IMR-90 (cell line): ENCODE measurements at regions not wholly inside any gene's neighbourhood (a gene's known extent, or its start where the extent isn't known, plus 50 kb on each side); places are given as distances from the start of the nearest gene placed in this dataset.

ENCODE experiments used
- ATAC-seq: fragments of 200-7000 bp; cut with Tn5 transposase; 2 replicates; pipeline ENCODE4 v1.9.1; 2020; ENCODE audit warnings: low read depth, mild to moderate bottlenecking, moderate library complexity
- BruUV-seq: library from RNA; stranded (reverse); fragments of 400-500 nt; replicated peaks from 2 replicates; lab custom pipeline; 2021; lab: Mats Ljungman, UMichigan
- CTCF ChIA-PET: fragments of 300-600 bp; formaldehyde crosslinking; extraction: SDS; loops from one replicate; lab custom pipeline; 2021; ENCODE audit warnings: antibody characterized with exemption; lab: Yijun Ruan, JAX
- POLR2A ChIA-PET: fragments of 300-600 bp; sonication (Branson Sonifier 250); formaldehyde crosslinking; loops from one replicate; lab custom pipeline; 2022; ENCODE audit warnings: antibody characterized with exemption; ENCODE audit not compliant: unreplicated experiment; lab: Charles Lee
- DNase-seq: peaks from one replicate; pipeline ENCODE4 v3.0.0; 2013
- H2AFZ ChIP-seq: replicated peaks from 2 replicates; pipeline ENCODE3; 2013; ENCODE audit warnings: low read length, mild to moderate bottlenecking; ENCODE audit not compliant: poor library complexity
- H2AK5ac ChIP-seq: 2 replicates; pipeline ENCODE4 v1.6.1; 2013; ENCODE audit warnings: low read depth, low read length, inconsistent platforms
- H2AK9ac ChIP-seq: replicated peaks from 2 replicates; pipeline ENCODE3; 2013; ENCODE audit warnings: mild to moderate bottlenecking, low read depth, low read length, moderate library complexity; ENCODE audit not compliant: poor library complexity
- H2BK120ac ChIP-seq: 2 replicates; pipeline ENCODE4 v1.6.1; 2013; ENCODE audit warnings: low read depth, low read length, inconsistent platforms
- H2BK15ac ChIP-seq: 3 replicates; pipeline ENCODE4 v1.6.1; 2013; ENCODE audit warnings: low read depth, low read length, inconsistent platforms
- H2BK20ac ChIP-seq: 2 replicates; pipeline ENCODE4 v1.6.1; 2013; ENCODE audit warnings: low read depth, mild to moderate bottlenecking, inconsistent platforms, low read length, moderate library complexity
- H2BK5ac ChIP-seq: 2 replicates; pipeline ENCODE4 v1.6.1; 2013; ENCODE audit warnings: mild to moderate bottlenecking, low read depth, low read length, inconsistent platforms; ENCODE audit not compliant: poor library complexity, severe bottlenecking
- H3K14ac ChIP-seq: replicated peaks from 2 replicates; pipeline ENCODE4 v1.6.1; 2013; ENCODE audit warnings: low read depth, low read length, inconsistent platforms
- H3K18ac ChIP-seq: 2 replicates; pipeline ENCODE4 v1.6.1; 2013; ENCODE audit warnings: low read depth, low read length, control low read depth
- H3K23ac ChIP-seq: 2 replicates; pipeline ENCODE4 v1.6.1; 2013; ENCODE audit warnings: low read depth, low read length, inconsistent platforms
- H3K27ac ChIP-seq: 2 replicates; pipeline ENCODE4 v1.5.1; 2013; ENCODE audit warnings: mild to moderate bottlenecking, control low read depth, low read length; ENCODE audit not compliant: insufficient read depth
- H3K27me3 ChIP-seq: 2 replicates; pipeline ENCODE4 v1.6.1; 2013; ENCODE audit warnings: low read length; ENCODE audit not compliant: control insufficient read depth, insufficient read depth
- H3K36me3 ChIP-seq: 2 replicates; pipeline ENCODE4 v1.6.1; 2013; ENCODE audit warnings: low read length, mixed read lengths; ENCODE audit not compliant: control insufficient read depth, insufficient read depth
- H3K4ac ChIP-seq: 2 replicates; pipeline ENCODE4 v1.6.1; 2013; ENCODE audit warnings: low read depth, low read length, inconsistent platforms
- H3K4me1 ChIP-seq: 2 replicates; pipeline ENCODE4 v1.6.1; 2013; ENCODE audit warnings: low read length, mixed read lengths; ENCODE audit not compliant: control insufficient read depth, insufficient read depth
- H3K4me2 ChIP-seq: 2 replicates; pipeline ENCODE4 v1.6.1; 2013; ENCODE audit warnings: low read depth, mild to moderate bottlenecking, control low read depth, low read length, moderate library complexity
- H3K4me3 ChIP-seq: 2 replicates; pipeline ENCODE4 v1.5.1; 2013; ENCODE audit warnings: low read depth, mild to moderate bottlenecking, control low read depth, low read length, moderate library complexity; ENCODE audit not compliant: insufficient read depth
- H3K56ac ChIP-seq: 2 replicates; pipeline ENCODE4 v1.6.1; 2013; ENCODE audit warnings: low read length, inconsistent platforms; ENCODE audit not compliant: insufficient read depth; ENCODE audit errors: extremely low read depth
- H3K79me1 ChIP-seq, 2 experiments: 2 replicates each; pipeline ENCODE4 v1.6.1; 2013; ENCODE audit warnings: low read length in 2 of 2, inconsistent platforms in 1 of 2, low read depth in 1 of 2
- H3K9ac ChIP-seq: 2 replicates; pipeline ENCODE4 v1.6.1; 2013; ENCODE audit warnings: low read depth, low read length, control low read depth
- H3K9me1 ChIP-seq: 2 replicates; pipeline ENCODE4 v1.6.1; 2013; ENCODE audit warnings: low read length, inconsistent platforms; ENCODE audit not compliant: insufficient read depth
- H3K9me3 ChIP-seq: 2 replicates; pipeline ENCODE4 v1.6.1; 2013; ENCODE audit warnings: low read length; ENCODE audit not compliant: control insufficient read depth, insufficient read depth
- H4K20me1 ChIP-seq: 2 replicates; pipeline ENCODE4 v1.6.1; 2013; ENCODE audit warnings: low read length, inconsistent platforms; ENCODE audit not compliant: insufficient read depth
- H4K5ac ChIP-seq: 2 replicates; pipeline ENCODE4 v1.6.1; 2013; ENCODE audit warnings: mild to moderate bottlenecking, low read depth, low read length, control low read depth
- H4K8ac ChIP-seq, 2 experiments: 2 replicates each; pipeline ENCODE4 v1.6.1; 2013; ENCODE audit warnings: low read depth in 2 of 2, low read length in 2 of 2, control low read depth in 1 of 2, inconsistent platforms in 1 of 2
- H4K91ac ChIP-seq: 2 replicates; pipeline ENCODE4 v1.6.1; 2013; ENCODE audit warnings: low read depth, low read length, inconsistent platforms; ENCODE audit not compliant: insufficient read depth
- BHLHE40 ChIP-seq: fragments of 150-350 bp; IDR thresholded peaks from 2 replicates; pipeline ENCODE4 v1.6.1; 2016; ENCODE audit warnings: mild to moderate bottlenecking, low read depth, low read length
- CHD1 ChIP-seq: IDR thresholded peaks from 2 replicates; pipeline ENCODE4 v1.6.1; 2012; ENCODE audit warnings: low read depth, low read length, improper control_type of control experiment
- FOS ChIP-seq: fragments of 150-350 bp; IDR thresholded peaks from 2 replicates; pipeline ENCODE4 v1.6.1; 2016; ENCODE audit warnings: low read depth, low read length
- POLR2A ChIP-seq: IDR thresholded peaks from 2 replicates; pipeline ENCODE4 v1.6.1; 2012; ENCODE audit warnings: mild to moderate bottlenecking, low read depth, low read length
- RAD21 ChIP-seq: IDR thresholded peaks from 2 replicates; pipeline ENCODE4 v1.6.1; 2012; ENCODE audit warnings: low read length, improper control_type of control experiment
- RCOR1 ChIP-seq: IDR thresholded peaks from 2 replicates; pipeline ENCODE4 v1.6.1; 2012; ENCODE audit warnings: mild to moderate bottlenecking, low read length, improper control_type of control experiment; ENCODE audit not compliant: insufficient replicate concordance
- RFX5 ChIP-seq: IDR thresholded peaks from 2 replicates; pipeline ENCODE4 v1.8.0; 2012; ENCODE audit warnings: low read depth, mild to moderate bottlenecking, low read length, moderate library complexity
- WGBS, 2 experiments: methylation state at CpG; one replicate each; pipeline versions ENCODE4 v1.1.5 to v1.1.7; 2013; ENCODE audit warnings: missing lambda C conversion rate in 2 of 2; ENCODE audit not compliant: insufficient read length in 1 of 2; ENCODE audit errors: extremely low coverage in 2 of 2; 5-methylcytosine and 5-hydroxymethylcytosine counted together
- dilution Hi-C: fragments of 300-500 bp; cut with HindIII; formaldehyde crosslinking; loops from one replicate; pipeline ENCODE4 v1.14.3; 2018; ENCODE audit warnings: low sequenced_read_pairs; ENCODE audit not compliant: unreplicated experiment
- in situ Hi-C: fragments of 300-500 bp; cut with MboI; formaldehyde crosslinking; loops from 3 replicates; pipeline ENCODE4 v1.14.3; 2019; ENCODE audit warnings: low sequenced_read_pairs, inconsistent platforms, mixed read lengths
- intact Hi-C: fragments of 100-400 bp; cut with micrococcal nuclease; formaldehyde crosslinking; loops from 2 replicates; pipeline ENCODE4 v1.10.0; 2022
- TF ChIP-seq, protein P1 (sequence below): fragments of 150-350 bp; IDR thresholded peaks from 2 replicates; pipeline ENCODE4 v1.6.1; 2016; ENCODE audit warnings: low read depth, mild to moderate bottlenecking, low read length, moderate library complexity, borderline replicate concordance
- TF ChIP-seq, protein P2 (sequence below): fragments of 150-350 bp; IDR thresholded peaks from 2 replicates; pipeline ENCODE4 v1.6.1; 2017; ENCODE audit warnings: mild to moderate bottlenecking, antibody characterized with exemption, low read length, low read depth
- TF ChIP-seq, protein P3 (sequence below): conservative IDR thresholded peaks from 2 replicates; pipeline ENCODE4 v1.5.1; 2012; ENCODE audit warnings: mild to moderate bottlenecking, low read depth, low read length, improper control_type of control experiment

DNA sequence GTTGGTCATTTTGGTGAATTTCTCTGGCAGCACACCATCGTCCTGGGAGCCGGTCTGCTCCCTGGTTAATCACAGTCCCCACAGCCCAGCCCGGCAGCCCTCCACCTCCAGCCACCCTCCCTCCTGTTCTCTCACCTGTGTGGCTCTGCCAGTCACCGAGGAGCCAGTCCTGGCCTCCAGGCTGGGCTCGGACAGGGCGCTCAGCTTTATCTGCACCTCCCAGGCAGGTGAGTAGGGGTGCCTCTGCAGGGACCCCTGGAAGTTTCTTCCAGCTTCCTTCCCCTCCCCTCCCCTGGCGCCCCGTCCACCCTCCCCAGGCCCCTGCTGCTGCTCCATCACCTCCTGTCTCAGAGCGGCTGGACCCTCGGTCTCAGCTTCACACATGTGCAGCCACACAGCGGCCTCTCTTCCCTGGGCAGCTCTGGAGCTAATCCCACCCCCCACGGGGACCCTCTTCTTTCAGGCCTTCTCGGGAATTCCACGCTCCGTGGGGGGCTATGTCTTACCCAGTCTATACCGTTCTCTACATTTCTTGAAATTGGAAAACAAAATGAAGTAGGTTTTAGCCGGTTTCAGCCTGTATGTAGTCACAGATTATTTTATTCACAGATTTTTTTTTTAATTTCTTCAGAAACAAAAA, 213.9 kb upstream of the PPP2R2D start:
- H3K9ac ChIP-seq, result no peak overlapping the region
- no peaks in the 10 kb centered on the region for H3K79me1 ChIP-seq
- POLR2A ChIA-PET, result no interaction called here
- no peak overlapping the region for H3K18ac ChIP-seq
- H2AFZ ChIP-seq, result no peak overlapping the region
- no peak overlapping the region for H3K56ac ChIP-seq
- H2BK120ac ChIP-seq, result no peak overlapping the region
- no peak overlapping the region for H3K27ac ChIP-seq
- no peak for ATAC-seq
- no peak overlapping the region for H2BK20ac ChIP-seq
- no peaks in the 10 kb centered on the region for H3K36me3 ChIP-seq
- H3K9me3 ChIP-seq, result peaks cover 52% of the 10 kb centered on the region
- H3K9me1 ChIP-seq, result no peaks in the 10 kb centered on the region
- H3K4me3 ChIP-seq, result no peak overlapping the region
- no peak overlapping the region for H2AK5ac ChIP-seq
- no peak overlapping the region for H4K5ac ChIP-seq
- no peaks in the 10 kb centered on the region for H4K20me1 ChIP-seq
- dilution Hi-C loops (no loop called here), intact Hi-C loops (no loop called here), in situ Hi-C loops (no loop called here)
- H3K4me2 ChIP-seq, result no peak overlapping the region
- H3K4ac ChIP-seq, result no peak overlapping the region
- H3K14ac ChIP-seq, result no peak overlapping the region
- no CpG with 5 or more reads among the region's 17 CpGs for WGBS, 2 experiments
- H3K23ac ChIP-seq, result no peak overlapping the region
- H2AK9ac ChIP-seq, result no peak overlapping the region
- H2BK15ac ChIP-seq, result no peak overlapping the region
- TF ChIP-seq FOS (no peak), CHD1 (no peak), RFX5 (no peak), RAD21 (no peak), BHLHE40 (no peak), RCOR1 (no peak), POLR2A (no peak)
- TF ChIP-seq, protein P1, sequence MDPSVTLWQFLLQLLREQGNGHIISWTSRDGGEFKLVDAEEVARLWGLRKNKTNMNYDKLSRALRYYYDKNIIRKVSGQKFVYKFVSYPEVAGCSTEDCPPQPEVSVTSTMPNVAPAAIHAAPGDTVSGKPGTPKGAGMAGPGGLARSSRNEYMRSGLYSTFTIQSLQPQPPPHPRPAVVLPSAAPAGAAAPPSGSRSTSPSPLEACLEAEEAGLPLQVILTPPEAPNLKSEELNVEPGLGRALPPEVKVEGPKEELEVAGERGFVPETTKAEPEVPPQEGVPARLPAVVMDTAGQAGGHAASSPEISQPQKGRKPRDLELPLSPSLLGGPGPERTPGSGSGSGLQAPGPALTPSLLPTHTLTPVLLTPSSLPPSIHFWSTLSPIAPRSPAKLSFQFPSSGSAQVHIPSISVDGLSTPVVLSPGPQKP, result no peak
- TF ChIP-seq, protein P2, sequence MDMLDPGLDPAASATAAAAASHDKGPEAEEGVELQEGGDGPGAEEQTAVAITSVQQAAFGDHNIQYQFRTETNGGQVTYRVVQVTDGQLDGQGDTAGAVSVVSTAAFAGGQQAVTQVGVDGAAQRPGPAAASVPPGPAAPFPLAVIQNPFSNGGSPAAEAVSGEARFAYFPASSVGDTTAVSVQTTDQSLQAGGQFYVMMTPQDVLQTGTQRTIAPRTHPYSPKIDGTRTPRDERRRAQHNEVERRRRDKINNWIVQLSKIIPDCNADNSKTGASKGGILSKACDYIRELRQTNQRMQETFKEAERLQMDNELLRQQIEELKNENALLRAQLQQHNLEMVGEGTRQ, result no peak
- TF ChIP-seq, protein P3, sequence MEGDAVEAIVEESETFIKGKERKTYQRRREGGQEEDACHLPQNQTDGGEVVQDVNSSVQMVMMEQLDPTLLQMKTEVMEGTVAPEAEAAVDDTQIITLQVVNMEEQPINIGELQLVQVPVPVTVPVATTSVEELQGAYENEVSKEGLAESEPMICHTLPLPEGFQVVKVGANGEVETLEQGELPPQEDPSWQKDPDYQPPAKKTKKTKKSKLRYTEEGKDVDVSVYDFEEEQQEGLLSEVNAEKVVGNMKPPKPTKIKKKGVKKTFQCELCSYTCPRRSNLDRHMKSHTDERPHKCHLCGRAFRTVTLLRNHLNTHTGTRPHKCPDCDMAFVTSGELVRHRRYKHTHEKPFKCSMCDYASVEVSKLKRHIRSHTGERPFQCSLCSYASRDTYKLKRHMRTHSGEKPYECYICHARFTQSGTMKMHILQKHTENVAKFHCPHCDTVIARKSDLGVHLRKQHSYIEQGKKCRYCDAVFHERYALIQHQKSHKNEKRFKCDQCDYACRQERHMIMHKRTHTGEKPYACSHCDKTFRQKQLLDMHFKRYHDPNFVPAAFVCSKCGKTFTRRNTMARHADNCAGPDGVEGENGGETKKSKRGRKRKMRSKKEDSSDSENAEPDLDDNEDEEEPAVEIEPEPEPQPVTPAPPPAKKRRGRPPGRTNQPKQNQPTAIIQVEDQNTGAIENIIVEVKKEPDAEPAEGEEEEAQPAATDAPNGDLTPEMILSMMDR, result no peak
- CTCF ChIA-PET, result no interaction called here
- no peaks in the 10 kb centered on the region for H3K4me1 ChIP-seq
- no peak overlapping the region for H2BK5ac ChIP-seq
- H4K91ac ChIP-seq, result no peak overlapping the region
- DNase-seq, result no peak
- BruUV-seq, result no TSS peak
- H4K8ac ChIP-seq, result no peak overlapping the region
- H3K27me3 ChIP-seq, result no peaks in the 10 kb centered on the region
